AG04449 (cell line): ENCODE measurements at regions not wholly inside any gene's neighbourhood (a gene's known extent, or its start where the extent isn't known, plus 50 kb on each side); places are given as distances from the start of the nearest gene placed in this dataset.

Experiments
- CTCF ChIA-PET: fragments of 350-600 bp; formaldehyde crosslinking; extraction: SDS; loops from one replicate; lab custom pipeline; 2021; ENCODE audit warnings: antibody characterized with exemption; lab: Yijun Ruan, JAX
- POLR2A ChIA-PET: fragments of 400-600, 350-600 bp; formaldehyde crosslinking; extraction: SDS; loops from one replicate; lab custom pipeline; 2020; ENCODE audit warnings: antibody characterized with exemption, inconsistent platforms; lab: Yijun Ruan, JAX
- DNase-seq: peaks from one replicate; pipeline ENCODE4 v3.0.0-alpha.2; 2010; ENCODE audit warnings: low read depth, low spot score
- H3K4me3 ChIP-seq: 2 replicates; pipeline ENCODE4 v1.5.1; 2011; ENCODE audit warnings: low read depth, mild to moderate bottlenecking, control low read depth, low read length
- CTCF ChIP-seq: IDR thresholded peaks from one replicate; pipeline ENCODE4 v1.5.1; 2011; ENCODE audit warnings: mild to moderate bottlenecking, moderate library complexity, low read length, control low read depth, inconsistent platforms; ENCODE audit not compliant: insufficient read depth; ENCODE audit errors: missing control alignments

- no peak for DNase-seq
- ChIA-PET CTCF (no interaction called here), POLR2A (no interaction called here)
Observed at GRCh38 chr22:48755059-48755949, 1072.4 kb downstream of the BRD1 start.

DNA sequence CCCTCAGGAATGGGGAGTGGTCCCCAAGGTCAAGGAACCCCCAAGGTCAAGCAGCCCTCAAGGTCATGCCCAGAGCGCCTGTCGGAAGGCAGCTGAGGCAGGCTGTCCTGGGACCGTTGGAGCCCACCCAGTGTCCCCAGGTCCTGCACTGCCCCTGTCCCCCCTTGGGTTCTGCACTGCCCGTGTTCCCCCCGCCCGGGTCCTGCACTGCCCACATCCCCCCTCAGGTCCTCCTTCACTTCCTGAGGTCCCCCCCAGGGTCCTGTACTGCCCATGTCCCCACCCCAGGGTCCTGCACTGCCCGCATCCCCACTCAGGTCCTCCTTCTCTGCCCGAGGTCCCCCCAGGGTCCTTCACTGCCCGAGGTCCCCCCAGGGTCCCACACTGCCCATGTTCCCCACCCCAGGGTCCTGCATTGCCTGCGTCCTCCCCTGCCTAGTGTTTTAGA, 1073.0 kb downstream of the BRD1 start:
- no peak overlapping the region for H3K4me3 ChIP-seq
- CTCF ChIA-PET, result no interaction called here
- DNase-seq, result no peak
- POLR2A ChIA-PET, result no interaction called here
- no peak for TF ChIP-seq CTCF

More at GRCh38 chr22:48755059-48755949, 1072.4 kb downstream of the BRD1 start:
- TF ChIP-seq CTCF, result no peak
- H3K4me3 ChIP-seq, result no peak overlapping the region

GRCh38 chr22:48753752-48754517, 1073.7 kb downstream of the BRD1 start:
- DNase-seq, result no peak
- ChIA-PET POLR2A (no interaction called here), CTCF (no interaction called here)
- no peak overlapping the region for H3K4me3 ChIP-seq
- no peak for TF ChIP-seq CTCF

GRCh38 chr22:48753381-48753730, 1074.3 kb downstream of the BRD1 start:
- no peak for DNase-seq
- no peak for TF ChIP-seq CTCF
- ChIA-PET POLR2A (no interaction called here), CTCF (no interaction called here)
- H3K4me3 ChIP-seq, result no peak overlapping the region

DNA sequence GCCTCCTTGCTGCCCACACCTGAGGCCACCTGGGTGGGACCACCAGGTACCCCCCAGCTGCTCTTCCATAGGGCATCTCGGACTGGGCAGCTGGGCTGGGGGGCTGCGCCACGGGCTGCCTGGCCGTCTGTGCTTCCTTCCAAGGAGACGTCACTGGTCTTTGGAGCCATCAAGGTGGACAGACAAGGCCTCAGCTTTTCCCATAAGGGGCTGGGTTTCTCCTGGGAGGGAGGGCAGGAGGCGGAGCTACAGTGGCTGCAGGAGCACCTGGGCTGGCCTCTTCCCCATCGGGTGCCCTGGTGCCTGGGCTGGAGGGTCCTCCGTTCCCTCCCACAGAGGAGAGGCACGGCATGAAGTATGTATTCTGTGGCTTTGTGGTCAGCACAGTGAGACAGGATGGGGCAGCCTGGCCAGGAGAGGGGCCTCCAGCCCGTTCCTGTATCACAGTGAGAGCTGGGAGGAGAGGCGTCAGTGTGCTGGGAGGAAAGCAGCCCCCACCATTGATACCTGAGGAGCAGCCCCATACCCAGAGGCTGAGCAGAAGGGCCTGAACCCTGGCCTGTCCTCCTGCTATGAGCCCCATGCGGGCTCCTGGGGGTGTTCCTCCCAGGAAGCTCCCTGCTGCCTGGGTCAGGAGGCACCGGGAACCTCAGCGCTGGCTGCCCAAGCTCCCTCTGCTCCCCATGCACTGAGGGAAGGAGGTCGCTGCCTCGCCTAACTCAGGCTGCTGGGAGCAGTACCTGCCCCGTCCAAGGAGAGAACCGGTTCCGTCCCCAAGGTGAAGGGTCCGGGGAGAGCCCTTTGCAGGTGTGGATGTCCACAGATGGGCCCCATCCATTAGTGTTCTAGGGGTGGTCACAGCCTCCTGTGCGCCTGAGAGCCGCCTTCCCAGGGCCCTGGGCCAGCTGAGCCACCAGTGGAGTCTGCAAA, 1075.0 kb downstream of the BRD1 start:
- DNase-seq, result no peak
- no peak overlapping the region for H3K4me3 ChIP-seq
- CTCF ChIA-PET, result no interaction called here
- POLR2A ChIA-PET, result no interaction called here
- TF ChIP-seq CTCF, result no peak
